Spleen (tissue), 7 donors: ENCODE measurements at regions not wholly inside any gene's neighbourhood (a gene's known extent, or its start where the extent isn't known, plus 50 kb on each side); places are given as distances from the start of the nearest gene placed in this dataset.
"Not testable (repeated sequence)": the region's sequence is repeated elsewhere in the genome, so short reads cannot be mapped to it uniquely, and the experiment has no call there.

Experiments used
- POLR2AphosphoS5 ChIP-seq, 3 donors: sonication (generic); formaldehyde crosslinking; IDR thresholded peaks; one replicate each; pipeline ENCODE4 v1.5.1; 2017; ENCODE audit warnings: antibody characterized with exemption in 3 of 3
- TF ChIP-seq, protein P1 (sequence below), 11 experiments: fragments of 200-600 bp in 7 of 11; fragments of 450-650 bp in 4 of 11; sonication (generic) in 4 of 11; IDR thresholded peaks in 8 of 11; conservative IDR thresholded peaks in 3 of 11; 1 replicate in 7 of 11; 2 replicates in 4 of 11; pipeline versions ENCODE4 v1.4.0 to v1.8.0; 2016 to 2021; ENCODE audit warnings: antibody characterized with exemption in 11 of 11, inconsistent platforms in 4 of 11, mild to moderate bottlenecking in 1 of 11
- donor health status: DM: no; HTN: no; CAD: no; lungs with moderate emphysema.
- donor health status: DM: no; HTN: no; CAD: no.
- donor health status: DM: no; HTN: no; CAD: no.

DNA sequence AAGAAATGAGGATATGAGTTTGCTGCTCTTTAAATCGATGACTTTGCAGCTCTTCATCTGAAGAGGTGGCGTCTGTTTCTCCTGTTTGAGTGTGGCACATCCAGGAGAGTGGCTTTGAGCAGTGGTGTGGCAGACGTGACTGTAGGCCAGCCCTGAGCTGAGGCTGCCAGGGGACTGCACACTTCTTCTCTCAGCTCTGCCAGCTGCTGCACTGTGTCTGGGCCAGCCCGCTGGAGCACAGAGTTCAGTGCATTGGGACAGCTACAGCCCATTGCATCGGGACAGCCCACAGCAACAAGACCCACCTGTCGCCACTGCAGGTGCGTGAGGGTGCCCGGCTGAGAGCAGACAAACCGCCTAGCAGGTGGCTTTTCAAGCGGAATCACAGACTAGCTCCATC, 3995.2 kb upstream of the TPTE start:
- TF ChIP-seq, protein P1, sequence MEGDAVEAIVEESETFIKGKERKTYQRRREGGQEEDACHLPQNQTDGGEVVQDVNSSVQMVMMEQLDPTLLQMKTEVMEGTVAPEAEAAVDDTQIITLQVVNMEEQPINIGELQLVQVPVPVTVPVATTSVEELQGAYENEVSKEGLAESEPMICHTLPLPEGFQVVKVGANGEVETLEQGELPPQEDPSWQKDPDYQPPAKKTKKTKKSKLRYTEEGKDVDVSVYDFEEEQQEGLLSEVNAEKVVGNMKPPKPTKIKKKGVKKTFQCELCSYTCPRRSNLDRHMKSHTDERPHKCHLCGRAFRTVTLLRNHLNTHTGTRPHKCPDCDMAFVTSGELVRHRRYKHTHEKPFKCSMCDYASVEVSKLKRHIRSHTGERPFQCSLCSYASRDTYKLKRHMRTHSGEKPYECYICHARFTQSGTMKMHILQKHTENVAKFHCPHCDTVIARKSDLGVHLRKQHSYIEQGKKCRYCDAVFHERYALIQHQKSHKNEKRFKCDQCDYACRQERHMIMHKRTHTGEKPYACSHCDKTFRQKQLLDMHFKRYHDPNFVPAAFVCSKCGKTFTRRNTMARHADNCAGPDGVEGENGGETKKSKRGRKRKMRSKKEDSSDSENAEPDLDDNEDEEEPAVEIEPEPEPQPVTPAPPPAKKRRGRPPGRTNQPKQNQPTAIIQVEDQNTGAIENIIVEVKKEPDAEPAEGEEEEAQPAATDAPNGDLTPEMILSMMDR (IDR thresholded peaks at IDR 0.05 in 8 of 11, conservative IDR thresholded peaks at IDR 0.05 in 3 of 11), result not testable (repeated sequence)
- not testable (repeated sequence) for TF ChIP-seq POLR2AphosphoS5 (IDR thresholded peaks at IDR 0.05)
